Neuronal stem cell (in vitro differentiated cells): ENCODE measurements at regions not wholly inside any gene's neighbourhood (a gene's known extent, or its start where the extent isn't known, plus 50 kb on each side); places are given as distances from the start of the nearest gene placed in this dataset.
"Not testable (repeated sequence)": the region's sequence is repeated elsewhere in the genome, so short reads cannot be mapped to it uniquely, and the experiment has no call there.

ENCODE experiments used
- DNase-seq: peaks from one replicate; pipeline ENCODE4 v3.0.0-alpha.2; 2013; ENCODE audit warnings: low spot score
- H2AFZ ChIP-seq: one replicate; pipeline ENCODE4 v1.6.1; 2013; ENCODE audit warnings: mild to moderate bottlenecking, low read length, inconsistent platforms
- H2AK5ac ChIP-seq: 2 replicates; pipeline ENCODE4 v1.6.1; 2013; ENCODE audit warnings: low read depth, mild to moderate bottlenecking, inconsistent platforms, low read length, moderate library complexity, mixed read lengths
- H2BK120ac ChIP-seq: 2 replicates; pipeline ENCODE4 v1.6.1; 2013; ENCODE audit warnings: low read depth, mild to moderate bottlenecking, inconsistent platforms, low read length, moderate library complexity, mixed read lengths
- H2BK12ac ChIP-seq: one replicate; pipeline ENCODE4 v1.6.1; 2013; ENCODE audit warnings: low read length, inconsistent platforms
- H2BK15ac ChIP-seq: 2 replicates; pipeline ENCODE4 v1.6.1; 2013; ENCODE audit warnings: mild to moderate bottlenecking, low read length, inconsistent platforms, mixed read lengths
- H2BK5ac ChIP-seq: one replicate; pipeline ENCODE4 v1.6.1; 2013; ENCODE audit warnings: inconsistent platforms, mild to moderate bottlenecking, low read length, moderate library complexity
- H3K14ac ChIP-seq: one replicate; pipeline ENCODE4 v1.6.1; 2013; ENCODE audit warnings: low read length, inconsistent platforms
- H3K18ac ChIP-seq: 2 replicates; pipeline ENCODE4 v1.6.1; 2013; ENCODE audit warnings: low read length, inconsistent platforms
- H3K23ac ChIP-seq: 2 replicates; pipeline ENCODE4 v1.6.1; 2013; ENCODE audit warnings: low read depth, mild to moderate bottlenecking, mixed read lengths, low read length, inconsistent platforms; ENCODE audit not compliant: poor library complexity
- H3K27ac ChIP-seq: replicated peaks from 3 replicates; pipeline ENCODE4 v1.5.1; 2013; ENCODE audit warnings: low read length, inconsistent platforms
- H3K27me3 ChIP-seq, 3 experiments: 2 replicates each; pipeline ENCODE4 v1.6.1; 2013; ENCODE audit warnings: low read length in 3 of 3, mild to moderate bottlenecking in 2 of 3, inconsistent platforms in 1 of 3, low read depth in 1 of 3, mixed read lengths in 1 of 3, moderate library complexity in 1 of 3; ENCODE audit not compliant: control insufficient read depth in 3 of 3, insufficient read depth in 3 of 3
- H3K36me3 ChIP-seq, 2 donors: replicated peaks in 1 of 2; 2 replicates each; pipeline ENCODE4 v1.6.1; 2013; ENCODE audit warnings: low read length in 2 of 2; ENCODE audit not compliant: control insufficient read depth in 2 of 2, insufficient read depth in 2 of 2
- H3K4ac ChIP-seq: 2 replicates; pipeline ENCODE4 v1.6.1; 2013; ENCODE audit warnings: inconsistent platforms, mild to moderate bottlenecking, low read length, moderate library complexity
- H3K4me1 ChIP-seq, 2 donors: 1 replicate in 1 of 2; 2 replicates in 1 of 2; pipeline ENCODE4 v1.6.1; 2013; ENCODE audit warnings: low read length in 2 of 2, low read depth in 1 of 2; ENCODE audit not compliant: control insufficient read depth in 2 of 2, insufficient read depth in 1 of 2
- H3K4me2 ChIP-seq: one replicate; pipeline ENCODE4 v1.6.1; 2013; ENCODE audit warnings: mild to moderate bottlenecking, low read length, inconsistent platforms; ENCODE audit not compliant: insufficient read depth, poor library complexity, severe bottlenecking
- H3K4me3 ChIP-seq, 2 donors: 2 replicates each; pipeline ENCODE4 v1.5.1; 2013; ENCODE audit warnings: low read length in 2 of 2, mild to moderate bottlenecking in 2 of 2, inconsistent platforms in 1 of 2, moderate library complexity in 1 of 2
- H3K79me1 ChIP-seq: one replicate; pipeline ENCODE4 v1.6.1; 2013; ENCODE audit warnings: low read depth, mild to moderate bottlenecking, inconsistent platforms, low read length, moderate library complexity
- H3K9ac ChIP-seq: one replicate; pipeline ENCODE4 v1.6.1; 2013; ENCODE audit warnings: mild to moderate bottlenecking, low read depth, low read length, inconsistent platforms; ENCODE audit not compliant: poor library complexity
- H3K9me3 ChIP-seq, 2 donors: replicated peaks in 1 of 2; 2 replicates each; pipeline versions ENCODE3 to v1.6.1; 2013; ENCODE audit warnings: low read length in 2 of 2, mild to moderate bottlenecking in 2 of 2, inconsistent platforms in 1 of 2, low read depth in 1 of 2, mixed read lengths in 1 of 2, moderate library complexity in 1 of 2; ENCODE audit not compliant: control insufficient read depth in 2 of 2, insufficient read depth in 1 of 2
- H4K8ac ChIP-seq: one replicate; pipeline ENCODE4 v1.6.1; 2013; ENCODE audit warnings: low read depth, mild to moderate bottlenecking, inconsistent platforms, low read length, moderate library complexity
- H4K91ac ChIP-seq: one replicate; pipeline ENCODE4 v1.6.1; 2013; ENCODE audit warnings: low read length, low read depth, mild to moderate bottlenecking, inconsistent platforms; ENCODE audit not compliant: poor library complexity
- WGBS, 2 donors: extraction: QIAGEN DNeasy Blood & Tissue Kit; methylation state at CpG; one replicate each; pipeline ENCODE4 v1.1.7; 2013; ENCODE audit warnings: missing lambda C conversion rate in 2 of 2, mixed read lengths in 1 of 2; ENCODE audit not compliant: insufficient read length in 2 of 2, insufficient replicate concordance in 1 of 2; ENCODE audit errors: extremely low coverage in 2 of 2; 5-methylcytosine and 5-hydroxymethylcytosine counted together

DNA sequence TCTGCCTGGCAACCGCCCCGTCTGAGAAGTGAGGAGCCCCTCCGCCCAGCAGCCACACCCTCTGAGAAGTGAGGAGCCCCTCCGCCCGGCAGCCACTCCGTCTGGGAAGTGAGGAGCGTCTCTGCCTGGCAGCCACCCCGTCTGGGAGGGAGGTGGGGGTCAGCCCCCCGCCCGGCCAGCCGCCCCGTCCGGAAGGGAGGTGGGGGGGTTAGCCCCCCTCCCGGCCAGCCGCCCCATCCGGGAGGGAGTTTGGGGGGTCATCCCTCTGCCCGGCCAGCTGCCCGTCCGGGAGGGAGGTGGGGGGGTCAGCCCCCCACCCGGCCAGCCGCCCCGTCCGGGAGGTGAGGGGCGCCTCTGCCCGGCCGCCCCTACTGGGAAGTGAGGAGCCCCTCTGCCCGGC lies 269.0 kb downstream of the FAM72C start:
- H3K4me1 ChIP-seq, H3K36me3 ChIP-seq, H2AFZ ChIP-seq, H3K27ac ChIP-seq, H3K79me1 ChIP-seq, H3K4me2 ChIP-seq, H3K9ac ChIP-seq, H4K8ac ChIP-seq, H2BK5ac ChIP-seq, H3K9me3 ChIP-seq, H2AK5ac ChIP-seq, DNase-seq, H3K18ac ChIP-seq, H2BK12ac ChIP-seq, H3K4ac ChIP-seq, H3K4me3 ChIP-seq, H4K91ac ChIP-seq, H3K23ac ChIP-seq, H2BK120ac ChIP-seq, H3K14ac ChIP-seq, H2BK15ac ChIP-seq: not testable (repeated sequence)
- WGBS, 2 donors, result no CpG with 5 or more reads among the region's 27 CpGs
- H3K27me3 ChIP-seq, result peaks cover 0 to 21% (median 0%) of the 10 kb centered on the region in 3 experiments

DNA sequence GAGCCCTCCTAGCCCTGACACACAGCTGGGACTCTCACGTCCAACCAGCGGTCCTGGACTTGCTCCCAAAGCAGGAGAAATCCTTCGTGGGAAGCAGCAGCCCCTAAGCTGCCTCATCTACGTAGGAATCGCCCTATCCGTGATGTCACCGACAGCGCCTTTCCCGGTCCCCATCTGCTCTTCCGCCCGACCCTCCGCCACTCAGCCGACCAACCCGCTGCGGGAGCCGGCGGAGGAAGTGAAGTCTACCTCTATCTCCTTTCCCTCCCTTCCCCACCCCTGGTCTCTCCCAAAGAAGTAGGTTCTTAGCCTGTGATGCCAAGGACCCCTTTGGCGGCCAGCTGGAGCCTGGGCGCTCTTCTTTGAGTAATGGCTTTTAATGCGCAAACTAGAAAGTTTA lies 272.1 kb downstream of the FAM72C start:
- H3K27me3 ChIP-seq, result peaks cover 0 to 21% (median 0%) of the 10 kb centered on the region in 3 experiments
- no peak overlapping the region for H2BK5ac ChIP-seq
- no CpG with 5 or more reads among the region's 20 CpGs for WGBS, 2 donors

DNA sequence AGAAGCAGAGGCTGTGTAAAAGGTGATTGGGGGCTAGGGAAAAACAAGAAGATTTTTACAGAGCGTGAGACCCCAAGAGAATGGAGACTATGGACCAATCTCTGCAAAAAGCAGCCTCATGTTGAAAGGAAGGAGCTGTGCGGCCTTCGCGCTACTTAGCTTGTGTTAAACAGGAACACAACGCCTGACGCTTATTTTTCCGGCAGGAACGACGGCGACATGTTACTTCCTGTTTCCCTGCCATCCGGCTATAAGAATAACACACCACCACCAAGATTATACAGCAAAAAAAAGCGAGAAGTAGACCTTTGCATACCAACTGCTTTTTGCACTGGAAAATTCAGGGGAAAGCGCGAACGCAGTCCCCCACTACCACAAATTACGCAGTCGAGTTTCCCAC lies 272.7 kb downstream of the FAM72C start:
- Histone ChIP-seq H4K91ac (no peak overlapping the region), H2AFZ (no peak overlapping the region), H2BK5ac (no peak overlapping the region), H3K23ac (no peak overlapping the region), H3K27me3 (peaks cover 0 to 21% (median 1%) of the 10 kb centered on the region in 3 experiments), H3K27ac (no peak overlapping the region), H4K8ac (no peak overlapping the region), H2BK12ac (no peak overlapping the region), H3K4me3 (no peak overlapping the region), H2AK5ac (no peak overlapping the region), H2BK15ac (no peak overlapping the region), H3K14ac (no peak overlapping the region), H3K79me1 (no peaks in the 10 kb centered on the region), H3K18ac (no peak overlapping the region), H2BK120ac (no peak overlapping the region), H3K9ac (no peak overlapping the region), H3K36me3 (no peaks in the 10 kb centered on the region), H3K4me1 (no peaks in the 10 kb centered on the region), H3K4ac (no peak overlapping the region), H3K4me2 (peak overlapping the region; percentile 11), H3K9me3 (no peaks in the 10 kb centered on the region)
- no peak for DNase-seq
- WGBS, 2 donors, result no CpG with 5 or more reads among the region's 17 CpGs

More for the DNA sequence above, 272.1 kb downstream of the FAM72C start:
- Histone ChIP-seq H2BK120ac (no peak overlapping the region), H3K27ac (no peak overlapping the region), H3K4ac (no peak overlapping the region), H2AFZ (no peak overlapping the region), H2BK12ac (no peak overlapping the region), H3K18ac (no peak overlapping the region), H3K4me1 (no peaks in the 10 kb centered on the region), H4K8ac (no peak overlapping the region), H3K23ac (no peak overlapping the region), H2AK5ac (no peak overlapping the region), H3K9ac (no peak overlapping the region), H4K91ac (no peak overlapping the region), H2BK15ac (no peak overlapping the region), H3K9me3 (no peaks in the 10 kb centered on the region), H3K4me2 (no peak overlapping the region), H3K79me1 (no peaks in the 10 kb centered on the region), H3K36me3 (no peaks in the 10 kb centered on the region), H3K14ac (no peak overlapping the region), H3K4me3 (no peak overlapping the region)
- DNase-seq, result no peak

DNA sequence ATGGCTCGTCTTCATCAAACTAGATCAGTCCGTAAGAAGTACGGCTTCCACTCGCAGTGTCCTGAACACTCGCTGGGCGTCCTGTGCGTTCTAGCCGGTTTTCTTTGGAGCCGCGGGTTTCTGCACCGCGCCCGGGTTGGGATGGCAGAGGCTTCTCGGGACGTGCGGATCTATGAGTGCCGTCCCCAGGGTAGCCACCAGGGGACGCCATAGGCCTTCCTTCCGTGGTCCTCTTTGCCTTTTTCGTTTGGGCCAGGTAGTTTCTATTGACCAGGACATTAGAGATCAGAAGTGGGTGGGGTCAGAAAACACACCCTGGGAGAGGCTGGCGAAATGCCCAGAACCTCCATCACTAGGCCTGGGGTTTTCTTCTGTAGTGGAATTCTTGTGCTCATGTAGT lies 273.8 kb downstream of the FAM72C start:
- H3K27ac ChIP-seq, result no peak overlapping the region
- H2AFZ ChIP-seq, result no peak overlapping the region
- H2BK15ac ChIP-seq, result no peak overlapping the region
- H3K79me1 ChIP-seq, result no peaks in the 10 kb centered on the region
- no peak overlapping the region for H2AK5ac ChIP-seq
- H3K9ac ChIP-seq, result no peak overlapping the region
- no peak overlapping the region for H3K23ac ChIP-seq
- DNase-seq, result peak; percentile 26
- H3K4me2 ChIP-seq, result no peak overlapping the region
- H3K4ac ChIP-seq, result no peak overlapping the region
- H3K9me3 ChIP-seq, result no peaks in the 10 kb centered on the region
- H3K4me1 ChIP-seq, result no peaks in the 10 kb centered on the region
- H4K8ac ChIP-seq, result no peak overlapping the region
- H2BK120ac ChIP-seq, result no peak overlapping the region
- no peak overlapping the region for H4K91ac ChIP-seq
- H3K14ac ChIP-seq, result no peak overlapping the region
- peaks cover 0 to 21% (median 4%) of the 10 kb centered on the region in 3 experiments for H3K27me3 ChIP-seq
- no peak overlapping the region for H3K18ac ChIP-seq
- H2BK5ac ChIP-seq, result no peak overlapping the region
- no peaks in the 10 kb centered on the region for H3K36me3 ChIP-seq
- H3K4me3 ChIP-seq, result no peak overlapping the region
- WGBS, 2 donors, result no CpG with 5 or more reads among the region's 21 CpGs
- no peak overlapping the region for H2BK12ac ChIP-seq
